Left lobe of liver (tissue), 2 donors: ENCODE measurements at regions not wholly inside any gene's neighbourhood (a gene's known extent, or its start where the extent isn't known, plus 50 kb on each side); places are given as distances from the start of the nearest gene placed in this dataset.

Source experiments
- ATAC-seq: fragments of 200-7000 bp; cut with Tn5 transposase; one replicate; pipeline ENCODE4 v1.9.1; 2020; ENCODE audit warnings: mild to moderate bottlenecking, moderate library complexity
- DNase-seq: peaks from one replicate; pipeline ENCODE4 v3.0.0-alpha.2; 2020; ENCODE audit warnings: low spot score
- donor health status: DM: no; HTN: no; CAD: no; lungs with moderate emphysema.
- donor health status: DM: no; HTN: yes; CAD: no.

DNA sequence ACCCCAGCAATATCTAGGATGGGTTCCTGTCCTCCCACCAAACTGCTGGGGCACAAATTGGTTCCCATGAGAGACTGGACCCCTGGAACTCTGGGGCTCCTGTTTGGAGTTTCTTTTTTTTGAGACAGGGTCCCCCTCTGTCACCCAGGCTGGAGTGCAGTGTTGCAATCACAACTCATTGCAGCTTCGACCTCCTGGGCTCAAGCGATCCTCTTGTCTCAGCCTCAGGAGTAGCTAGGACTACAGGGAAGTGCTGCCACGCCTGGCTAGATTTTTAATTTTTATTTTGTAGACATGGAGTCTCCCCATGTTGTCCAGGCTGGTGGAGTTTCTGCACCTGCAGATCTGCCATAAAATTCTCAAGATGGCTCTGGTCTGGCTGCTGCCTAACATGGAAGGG lies 56.3 kb upstream of the BRD7 start:
- no peak for ATAC-seq
- DNase-seq: peak; percentile 12

DNA sequence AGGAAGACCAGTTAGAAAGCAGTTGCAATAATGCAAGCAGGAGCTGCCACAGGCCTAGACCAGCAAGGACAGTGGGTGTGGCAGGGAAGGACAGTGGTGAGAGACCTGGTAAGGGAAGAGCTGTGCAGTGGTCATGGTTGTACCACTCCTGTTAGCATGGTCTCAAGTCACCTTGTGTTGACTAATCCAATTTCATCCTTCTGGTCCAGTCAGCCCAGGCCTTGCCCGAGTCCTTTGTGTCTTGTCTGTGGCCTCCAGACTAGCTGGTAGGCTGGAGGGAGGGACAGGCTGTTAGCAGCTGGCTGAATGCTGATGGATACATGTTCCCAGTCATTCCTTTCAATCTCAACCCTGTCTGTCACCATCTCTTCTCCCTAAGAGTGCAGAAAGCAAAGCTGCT lies 54.1 kb upstream of the BRD7 start:
- ATAC-seq: no peak
- peak; percentile 7 for DNase-seq

DNA sequence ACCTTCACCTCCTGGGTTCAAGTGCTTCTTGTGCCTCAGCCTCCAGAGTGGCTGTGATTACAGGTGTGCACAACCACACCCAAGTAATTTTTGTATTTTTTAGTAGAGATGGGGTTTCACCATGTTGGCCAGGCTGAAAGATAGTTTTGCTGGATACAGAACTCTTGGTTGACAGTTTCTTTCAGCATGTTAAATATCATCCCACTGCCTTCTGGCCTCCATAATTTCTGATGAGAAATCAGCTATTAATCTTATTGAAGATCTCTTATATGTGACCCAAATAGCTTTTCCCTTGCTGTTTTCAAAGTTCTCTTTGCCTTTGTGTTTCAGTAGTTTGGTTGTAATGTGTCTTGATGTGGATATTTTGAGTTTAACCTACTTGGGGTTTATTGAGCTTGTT lies 50.3 kb upstream of the BRD7 start:
- DNase-seq: no peak
- no peak for ATAC-seq
